ENCODE measurements at regions not wholly inside any gene's neighbourhood (a gene's known extent, or its start where the extent isn't known, plus 50 kb on each side); places are given as distances from the start of the nearest gene placed in this dataset.

- H3K27me3 ChIP-seq (replicated peaks in 1 of 7), result no peaks in the 10 kb centered on the region
- intact Hi-C loops (cut with DNase I; ENCODE audit: low total_unique reads), result no loop called here
- peaks cover 0 to 17% (median 7%) of the 10 kb centered on the region in 6 donors for H3K4me1 ChIP-seq
- H3K9me3 ChIP-seq, result no peaks in the 10 kb centered on the region
- 46 to 63% (median 54%) methylated on average over 5 of the region's 5 CpGs for WGBS, 5 donors
- TF ChIP-seq POLR2AphosphoS5 (IDR thresholded peaks at IDR 0.05), result no peak
- no peak for TF ChIP-seq CTCF (IDR thresholded peaks at IDR 0.05 in 8 of 11, conservative IDR thresholded peaks at IDR 0.05 in 3 of 11)
- no peak for TF ChIP-seq POLR2A (IDR thresholded peaks at IDR 0.05)
- no peak overlapping the region for H3K4me3 ChIP-seq
- peak overlapping the region in 2 of 8 donors; percentile 11 to 27 for H3K27ac ChIP-seq
- H3K36me3 ChIP-seq, result no peaks in the 10 kb centered on the region
- DNase-seq, result no peak
These were observed 293.0 kb downstream of the ZNF608 start for GRCh38 chr5:124453221-124454051.

GRCh38 chr5:124452412-124452811 lies 294.0 kb downstream of the ZNF608 start:
- H3K36me3 ChIP-seq, result no peaks in the 10 kb centered on the region
- intact Hi-C loops (cut with DNase I; ENCODE audit: low total_unique reads), result no loop called here
- no peak for DNase-seq
- peaks cover 0 to 17% (median 7%) of the 10 kb centered on the region in 6 donors for H3K4me1 ChIP-seq
- no peak overlapping the region for H3K27ac ChIP-seq
- WGBS, 5 donors, result 89 to 93% (median 92%) methylated on average over 8 of the region's 8 CpGs
- no peak for TF ChIP-seq CTCF (IDR thresholded peaks at IDR 0.05 in 8 of 11, conservative IDR thresholded peaks at IDR 0.05 in 3 of 11)
- no peak for TF ChIP-seq POLR2A (IDR thresholded peaks at IDR 0.05)
- no peak for TF ChIP-seq POLR2AphosphoS5 (IDR thresholded peaks at IDR 0.05)
- H3K4me3 ChIP-seq, result no peak overlapping the region
- no peaks in the 10 kb centered on the region for H3K27me3 ChIP-seq (replicated peaks in 1 of 7)
- no peaks in the 10 kb centered on the region for H3K9me3 ChIP-seq

GRCh38 chr5:124451721-124452383 lies 294.6 kb downstream of the ZNF608 start:
- 90 to 96% (median 94%) methylated on average over 7 of the region's 7 CpGs for WGBS, 5 donors
- H3K9me3 ChIP-seq, result no peaks in the 10 kb centered on the region
- no peak overlapping the region for H3K4me3 ChIP-seq
- no peak overlapping the region for H3K27ac ChIP-seq
- H3K36me3 ChIP-seq, result no peaks in the 10 kb centered on the region
- DNase-seq, result no peak
- intact Hi-C loops (cut with DNase I; ENCODE audit: low total_unique reads), result no loop called here
- H3K4me1 ChIP-seq, result peaks cover 0 to 17% (median 7%) of the 10 kb centered on the region in 6 donors
- no peaks in the 10 kb centered on the region for H3K27me3 ChIP-seq (replicated peaks in 1 of 7)
- TF ChIP-seq POLR2AphosphoS5 (IDR thresholded peaks at IDR 0.05) (no peak), POLR2A (IDR thresholded peaks at IDR 0.05) (no peak), CTCF (IDR thresholded peaks at IDR 0.05 in 8 of 11, conservative IDR thresholded peaks at IDR 0.05 in 3 of 11) (no peak)

DNA sequence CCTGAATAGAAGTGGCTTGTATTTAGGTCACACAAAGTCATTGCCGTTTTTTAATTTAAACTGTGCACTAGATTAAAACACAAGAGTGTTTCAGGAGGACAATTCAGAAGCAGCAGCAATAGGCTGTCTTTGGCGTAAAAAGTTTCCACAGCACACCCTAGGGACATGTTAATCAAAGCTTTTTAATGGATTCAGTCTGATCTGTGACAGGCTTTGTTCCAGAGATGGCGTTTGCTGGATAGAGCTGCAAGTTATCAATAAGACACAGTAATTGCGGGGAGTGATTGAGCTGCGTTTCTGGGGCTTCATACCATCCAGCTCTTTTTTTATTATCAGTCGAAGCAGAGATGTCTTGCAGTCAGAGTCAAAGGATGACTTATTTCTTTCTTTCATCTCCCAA lies 300.3 kb downstream of the ZNF608 start:
- intact Hi-C loops (cut with DNase I; ENCODE audit: low total_unique reads), result no loop called here

More for the DNA sequence above, 300.3 kb downstream of the ZNF608 start:
- WGBS, 5 donors, result 87 to 96% (median 89%) methylated on average over 6 of the region's 6 CpGs
- H3K36me3 ChIP-seq, result no peaks in the 10 kb centered on the region
- no peak overlapping the region for H3K4me3 ChIP-seq
- no peak for TF ChIP-seq CTCF (IDR thresholded peaks at IDR 0.05 in 8 of 11, conservative IDR thresholded peaks at IDR 0.05 in 3 of 11)
- no peak for TF ChIP-seq POLR2AphosphoS5 (IDR thresholded peaks at IDR 0.05)
- TF ChIP-seq POLR2A (IDR thresholded peaks at IDR 0.05), result no peak
- no peak overlapping the region for H3K27ac ChIP-seq
- no peaks in the 10 kb centered on the region for H3K27me3 ChIP-seq (replicated peaks in 1 of 7)
- no peak for DNase-seq
- peaks cover 0 to 5% (median 0%) of the 10 kb centered on the region in 6 donors for H3K4me1 ChIP-seq
- no peaks in the 10 kb centered on the region for H3K9me3 ChIP-seq

All from spleen (tissue), 11 donors.